GM23338 (cell line): ENCODE measurements at regions not wholly inside any gene's neighbourhood (a gene's known extent, or its start where the extent isn't known, plus 50 kb on each side); places are given as distances from the start of the nearest gene placed in this dataset.

ENCODE experiments used
- CREB1 ChIP-seq: fragments of 250-450 bp; sonication (Bioruptor Pico); IDR thresholded peaks from 2 replicates; pipeline ENCODE4 v1.5.0; 2020; ENCODE audit warnings: low read depth, mild to moderate bottlenecking, moderate library complexity
- EZH2 ChIP-seq: fragments of 200-600 bp; sonication (generic); IDR thresholded peaks from one replicate; pipeline ENCODE4 v1.8.0; 2017; ENCODE audit warnings: antibody characterized with exemption, mild to moderate bottlenecking, low read depth; ENCODE audit not compliant: unreplicated experiment
- EZH2phosphoT487 ChIP-seq: fragments of 200-600 bp; sonication (generic); IDR thresholded peaks from one replicate; pipeline ENCODE4 v1.8.1; 2018; ENCODE audit warnings: antibody characterized with exemption; ENCODE audit not compliant: unreplicated experiment
- JUNB ChIP-seq: IDR thresholded peaks from one replicate; pipeline ENCODE4 v1.6.1; 2016; ENCODE audit warnings: antibody characterized with exemption; ENCODE audit not compliant: unreplicated experiment
- NANOG ChIP-seq: IDR thresholded peaks from 2 replicates; pipeline ENCODE4 v1.6.1; 2016; ENCODE audit warnings: antibody characterized with exemption, borderline replicate concordance
- POLR2AphosphoS5 ChIP-seq: IDR thresholded peaks from 2 replicates; pipeline ENCODE4 v1.6.1; 2016; ENCODE audit warnings: antibody characterized with exemption, low read depth
- STAT1 ChIP-seq: IDR thresholded peaks from one replicate; pipeline ENCODE4 v1.6.1; 2016; ENCODE audit warnings: antibody characterized with exemption; ENCODE audit not compliant: unreplicated experiment
- ZNF114 ChIP-seq: fragments of 250-450 bp; sonication (Bioruptor Pico); IDR thresholded peaks from 2 replicates; pipeline ENCODE4 v1.5.0; 2020; ENCODE audit warnings: mild to moderate bottlenecking, moderate library complexity
- ZNF331 ChIP-seq: fragments of 250-450 bp; sonication (Bioruptor Pico); IDR thresholded peaks from 2 replicates; pipeline ENCODE4 v1.5.0; 2020; ENCODE audit warnings: low read depth, mild to moderate bottlenecking, moderate library complexity
- TF ChIP-seq, protein P1 (sequence below), 2 experiments: fragments of 200-600 bp in 1 of 2; sonication (generic) in 1 of 2; conservative IDR thresholded peaks; 2 replicates each; pipeline versions ENCODE4 v1.5.1 to v1.6.1; 2016 to 2017; ENCODE audit warnings: antibody characterized with exemption in 2 of 2, low read depth in 2 of 2, mild to moderate bottlenecking in 2 of 2, moderate library complexity in 1 of 2
- TF ChIP-seq, protein P2 (sequence below): IDR thresholded peaks from 2 replicates; pipeline ENCODE4 v1.6.1; 2016; ENCODE audit warnings: antibody characterized with exemption
- TF ChIP-seq, protein P3 (sequence below): IDR thresholded peaks from one replicate; pipeline ENCODE4 v1.6.1; 2018; ENCODE audit warnings: antibody characterized with exemption; ENCODE audit not compliant: unreplicated experiment

DNA sequence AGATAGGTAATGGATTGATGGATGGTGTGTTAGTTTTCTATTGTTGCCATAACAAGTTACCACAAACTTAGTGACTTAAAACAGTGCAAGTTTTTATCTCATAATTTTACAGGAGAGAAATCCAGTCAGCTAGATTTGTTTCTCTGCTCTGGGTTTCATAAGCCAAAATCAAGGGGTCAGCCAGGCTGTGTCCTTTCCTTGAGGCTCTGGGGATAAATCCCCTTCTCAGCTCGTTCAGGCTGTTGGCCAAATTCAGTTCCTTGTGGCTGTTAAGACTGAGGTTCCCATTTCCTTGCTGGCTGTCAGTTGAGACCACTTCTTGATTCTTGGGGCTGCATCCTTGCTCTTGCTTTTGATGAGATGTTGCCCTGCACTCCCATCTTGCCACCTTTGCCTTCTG is 204.9 kb upstream of the CDH13 start:
- TF ChIP-seq POLR2AphosphoS5 = no peak
- TF ChIP-seq, protein P1, sequence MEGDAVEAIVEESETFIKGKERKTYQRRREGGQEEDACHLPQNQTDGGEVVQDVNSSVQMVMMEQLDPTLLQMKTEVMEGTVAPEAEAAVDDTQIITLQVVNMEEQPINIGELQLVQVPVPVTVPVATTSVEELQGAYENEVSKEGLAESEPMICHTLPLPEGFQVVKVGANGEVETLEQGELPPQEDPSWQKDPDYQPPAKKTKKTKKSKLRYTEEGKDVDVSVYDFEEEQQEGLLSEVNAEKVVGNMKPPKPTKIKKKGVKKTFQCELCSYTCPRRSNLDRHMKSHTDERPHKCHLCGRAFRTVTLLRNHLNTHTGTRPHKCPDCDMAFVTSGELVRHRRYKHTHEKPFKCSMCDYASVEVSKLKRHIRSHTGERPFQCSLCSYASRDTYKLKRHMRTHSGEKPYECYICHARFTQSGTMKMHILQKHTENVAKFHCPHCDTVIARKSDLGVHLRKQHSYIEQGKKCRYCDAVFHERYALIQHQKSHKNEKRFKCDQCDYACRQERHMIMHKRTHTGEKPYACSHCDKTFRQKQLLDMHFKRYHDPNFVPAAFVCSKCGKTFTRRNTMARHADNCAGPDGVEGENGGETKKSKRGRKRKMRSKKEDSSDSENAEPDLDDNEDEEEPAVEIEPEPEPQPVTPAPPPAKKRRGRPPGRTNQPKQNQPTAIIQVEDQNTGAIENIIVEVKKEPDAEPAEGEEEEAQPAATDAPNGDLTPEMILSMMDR (conservative IDR thresholded peaks at IDR 0.05; ENCODE audit: low read depth in 2 of 2) = no peak
- no peak for TF ChIP-seq EZH2
- no peak for TF ChIP-seq ZNF331 (CRISPR knock-in tag)
- TF ChIP-seq, protein P2, sequence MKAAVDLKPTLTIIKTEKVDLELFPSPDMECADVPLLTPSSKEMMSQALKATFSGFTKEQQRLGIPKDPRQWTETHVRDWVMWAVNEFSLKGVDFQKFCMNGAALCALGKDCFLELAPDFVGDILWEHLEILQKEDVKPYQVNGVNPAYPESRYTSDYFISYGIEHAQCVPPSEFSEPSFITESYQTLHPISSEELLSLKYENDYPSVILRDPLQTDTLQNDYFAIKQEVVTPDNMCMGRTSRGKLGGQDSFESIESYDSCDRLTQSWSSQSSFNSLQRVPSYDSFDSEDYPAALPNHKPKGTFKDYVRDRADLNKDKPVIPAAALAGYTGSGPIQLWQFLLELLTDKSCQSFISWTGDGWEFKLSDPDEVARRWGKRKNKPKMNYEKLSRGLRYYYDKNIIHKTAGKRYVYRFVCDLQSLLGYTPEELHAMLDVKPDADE = no peak
- TF ChIP-seq EZH2phosphoT487 = no peak
- no peak for TF ChIP-seq CREB1 (CRISPR knock-in tag)
- no peak for TF ChIP-seq JUNB
- TF ChIP-seq, protein P3, sequence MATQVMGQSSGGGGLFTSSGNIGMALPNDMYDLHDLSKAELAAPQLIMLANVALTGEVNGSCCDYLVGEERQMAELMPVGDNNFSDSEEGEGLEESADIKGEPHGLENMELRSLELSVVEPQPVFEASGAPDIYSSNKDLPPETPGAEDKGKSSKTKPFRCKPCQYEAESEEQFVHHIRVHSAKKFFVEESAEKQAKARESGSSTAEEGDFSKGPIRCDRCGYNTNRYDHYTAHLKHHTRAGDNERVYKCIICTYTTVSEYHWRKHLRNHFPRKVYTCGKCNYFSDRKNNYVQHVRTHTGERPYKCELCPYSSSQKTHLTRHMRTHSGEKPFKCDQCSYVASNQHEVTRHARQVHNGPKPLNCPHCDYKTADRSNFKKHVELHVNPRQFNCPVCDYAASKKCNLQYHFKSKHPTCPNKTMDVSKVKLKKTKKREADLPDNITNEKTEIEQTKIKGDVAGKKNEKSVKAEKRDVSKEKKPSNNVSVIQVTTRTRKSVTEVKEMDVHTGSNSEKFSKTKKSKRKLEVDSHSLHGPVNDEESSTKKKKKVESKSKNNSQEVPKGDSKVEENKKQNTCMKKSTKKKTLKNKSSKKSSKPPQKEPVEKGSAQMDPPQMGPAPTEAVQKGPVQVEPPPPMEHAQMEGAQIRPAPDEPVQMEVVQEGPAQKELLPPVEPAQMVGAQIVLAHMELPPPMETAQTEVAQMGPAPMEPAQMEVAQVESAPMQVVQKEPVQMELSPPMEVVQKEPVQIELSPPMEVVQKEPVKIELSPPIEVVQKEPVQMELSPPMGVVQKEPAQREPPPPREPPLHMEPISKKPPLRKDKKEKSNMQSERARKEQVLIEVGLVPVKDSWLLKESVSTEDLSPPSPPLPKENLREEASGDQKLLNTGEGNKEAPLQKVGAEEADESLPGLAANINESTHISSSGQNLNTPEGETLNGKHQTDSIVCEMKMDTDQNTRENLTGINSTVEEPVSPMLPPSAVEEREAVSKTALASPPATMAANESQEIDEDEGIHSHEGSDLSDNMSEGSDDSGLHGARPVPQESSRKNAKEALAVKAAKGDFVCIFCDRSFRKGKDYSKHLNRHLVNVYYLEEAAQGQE = no peak
- TF ChIP-seq STAT1 = no peak
- TF ChIP-seq ZNF114 = no peak
- TF ChIP-seq NANOG = no peak
